Pancreas (tissue), 10 donors: ENCODE measurements at regions not wholly inside any gene's neighbourhood (a gene's known extent, or its start where the extent isn't known, plus 50 kb on each side); places are given as distances from the start of the nearest gene placed in this dataset.
A peak's percentile ranks its signal among the peaks of the same experiment; 100 is the strongest.

Source experiments
- ATAC-seq, 4 donors: fragments of 200-7000 bp; cut with Tn5 transposase; one replicate each; pipeline versions ENCODE4 v1.8.0 to v1.9.1; 2020; ENCODE audit warnings: mild to moderate bottlenecking in 4 of 4, moderate library complexity in 4 of 4
- DNase-seq, 6 donors: peaks; one replicate each; pipeline ENCODE4 v3.0.0-alpha.2; 2020
- FAIRE-seq: peaks from 2 replicates; lab custom pipeline; 2012; peaks lifted over from hg19 to GRCh38; lab: Jason Lieb, UNC
- H3K27ac ChIP-seq, 4 donors: fragments of 200-600 bp; sonication (generic); 1 replicate in 3 of 4; 2 replicates in 1 of 4; pipeline versions ENCODE4 v1.5.0 to v1.8.0; 2020
- H3K27me3 ChIP-seq, 4 donors: fragments of 200-600 bp; one replicate each; pipeline ENCODE4 v1.8.0; 2021
- H3K36me3 ChIP-seq, 3 donors: fragments of 200-600 bp; sonication (generic) in 1 of 3; one replicate each; pipeline versions ENCODE4 v1.5.0 to v1.8.0; 2020 to 2021
- H3K4me1 ChIP-seq, 3 donors: fragments of 200-600 bp; one replicate each; pipeline ENCODE4 v1.8.0; 2021
- H3K4me3 ChIP-seq, 4 donors: fragments of 200-600 bp; sonication (generic) in 2 of 4; one replicate each; pipeline versions ENCODE4 v1.5.0 to v1.8.0; 2020 to 2021
- H3K9me3 ChIP-seq, 4 donors: fragments of 200-600 bp; one replicate each; pipeline ENCODE4 v1.8.0; 2021
- WGBS, 2 donors: extraction: QIAGEN DNeasy Blood & Tissue Kit; methylation state at CpG; one replicate each; pipeline ENCODE4 v1.1.7; 2013; 5-methylcytosine and 5-hydroxymethylcytosine counted together
- intact Hi-C, 3 donors: fragments of 100-400 bp; cut with DNase I; formaldehyde crosslinking; loops; one replicate each; pipeline versions ENCODE4 v1.11.1 to v1.14.2; 2022
- TF ChIP-seq, protein P1 (sequence below), 4 donors: fragments of 200-600 bp; sonication (generic) in 3 of 4; IDR thresholded peaks; one replicate each; pipeline versions ENCODE4 v1.5.0 to v1.8.0; 2021; ENCODE audit warnings: antibody characterized with exemption in 4 of 4
- donor health status: healthy with polysubstance abuse.
- donor health status: DM: no; HTN: no; CAD: no; lungs with moderate emphysema.
- donor health status: DM: no; HTN: no; CAD: no.
- donor health status: control.
- donor health status: control.
- donor health status: Bipolar disorder and iron deficiency.
- donor health status: DM: yes; HTN: yes; CAD: no.
- donor health status: DM: no; HTN: no; CAD: no.
- donor health status: DM: no; HTN: no; CAD: no.
- donor health status: DM: yes; HTN: yes; CAD: no.

DNA sequence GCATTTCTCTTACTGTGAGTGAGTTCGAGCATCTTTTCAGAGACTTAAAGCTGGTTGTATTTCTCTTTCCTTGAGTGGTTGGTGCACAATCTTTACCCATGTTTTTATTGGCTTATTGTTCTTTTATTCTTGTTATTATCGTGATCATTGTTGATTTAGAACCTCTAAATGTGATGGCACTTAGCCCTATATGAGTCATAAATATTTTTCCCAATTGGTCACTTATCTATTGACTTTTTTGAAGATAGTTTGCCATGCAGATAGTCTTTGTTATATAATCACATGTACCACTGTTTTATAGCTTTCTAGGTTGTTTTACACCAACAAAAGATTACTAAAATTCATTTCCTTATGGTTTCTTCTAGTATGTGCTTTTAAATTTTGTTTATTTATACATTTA lies 70.6 kb upstream of the KCNK12 start:
- Histone ChIP-seq H3K27ac (no peak overlapping the region), H3K27me3 (no peaks in the 10 kb centered on the region), H3K4me3 (no peak overlapping the region), H3K36me3 (no peaks in the 10 kb centered on the region), H3K4me1 (no peaks in the 10 kb centered on the region), H3K9me3 (no peaks in the 10 kb centered on the region)
- intact Hi-C loops: no loop called here
- FAIRE-seq: no peak
- no peak for DNase-seq
- no peak for ATAC-seq
- TF ChIP-seq, protein P1, sequence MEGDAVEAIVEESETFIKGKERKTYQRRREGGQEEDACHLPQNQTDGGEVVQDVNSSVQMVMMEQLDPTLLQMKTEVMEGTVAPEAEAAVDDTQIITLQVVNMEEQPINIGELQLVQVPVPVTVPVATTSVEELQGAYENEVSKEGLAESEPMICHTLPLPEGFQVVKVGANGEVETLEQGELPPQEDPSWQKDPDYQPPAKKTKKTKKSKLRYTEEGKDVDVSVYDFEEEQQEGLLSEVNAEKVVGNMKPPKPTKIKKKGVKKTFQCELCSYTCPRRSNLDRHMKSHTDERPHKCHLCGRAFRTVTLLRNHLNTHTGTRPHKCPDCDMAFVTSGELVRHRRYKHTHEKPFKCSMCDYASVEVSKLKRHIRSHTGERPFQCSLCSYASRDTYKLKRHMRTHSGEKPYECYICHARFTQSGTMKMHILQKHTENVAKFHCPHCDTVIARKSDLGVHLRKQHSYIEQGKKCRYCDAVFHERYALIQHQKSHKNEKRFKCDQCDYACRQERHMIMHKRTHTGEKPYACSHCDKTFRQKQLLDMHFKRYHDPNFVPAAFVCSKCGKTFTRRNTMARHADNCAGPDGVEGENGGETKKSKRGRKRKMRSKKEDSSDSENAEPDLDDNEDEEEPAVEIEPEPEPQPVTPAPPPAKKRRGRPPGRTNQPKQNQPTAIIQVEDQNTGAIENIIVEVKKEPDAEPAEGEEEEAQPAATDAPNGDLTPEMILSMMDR (IDR thresholded peaks at IDR 0.05): no peak
- WGBS, 2 donors: 46 to 58% methylated on average over 2 of the region's 2 CpGs

DNA sequence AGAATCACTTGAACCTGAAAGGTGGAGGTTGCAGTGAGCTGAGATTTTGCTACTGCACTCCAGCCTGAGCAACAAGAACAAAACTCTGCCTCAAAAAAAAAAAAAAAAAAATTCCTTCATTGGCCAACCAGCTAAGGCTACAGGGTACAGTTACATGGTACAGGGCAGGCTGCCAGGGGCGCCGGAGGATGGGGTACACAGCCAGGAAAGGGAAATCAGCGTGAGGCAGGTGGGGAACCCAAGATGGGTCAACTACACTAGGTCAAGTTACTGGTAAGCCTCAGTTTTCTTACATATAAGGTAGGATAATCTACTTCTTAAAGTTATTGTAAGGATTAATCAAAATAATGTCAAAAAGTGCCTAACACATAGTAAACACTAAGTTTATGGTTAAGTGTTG lies 69.6 kb upstream of the KCNK12 start:
- H3K4me1 ChIP-seq: no peaks in the 10 kb centered on the region
- H3K4me3 ChIP-seq: no peak overlapping the region
- 69 to 83% methylated on average over 3 of the region's 3 CpGs for WGBS, 2 donors
- intact Hi-C loops: no loop called here
- no peak for FAIRE-seq
- H3K27me3 ChIP-seq: no peaks in the 10 kb centered on the region
- H3K9me3 ChIP-seq: no peaks in the 10 kb centered on the region
- H3K27ac ChIP-seq: no peak overlapping the region
- DNase-seq: no peak
- TF ChIP-seq, protein P1 (IDR thresholded peaks at IDR 0.05): no peak
- ATAC-seq: no peak
- no peaks in the 10 kb centered on the region for H3K36me3 ChIP-seq

DNA sequence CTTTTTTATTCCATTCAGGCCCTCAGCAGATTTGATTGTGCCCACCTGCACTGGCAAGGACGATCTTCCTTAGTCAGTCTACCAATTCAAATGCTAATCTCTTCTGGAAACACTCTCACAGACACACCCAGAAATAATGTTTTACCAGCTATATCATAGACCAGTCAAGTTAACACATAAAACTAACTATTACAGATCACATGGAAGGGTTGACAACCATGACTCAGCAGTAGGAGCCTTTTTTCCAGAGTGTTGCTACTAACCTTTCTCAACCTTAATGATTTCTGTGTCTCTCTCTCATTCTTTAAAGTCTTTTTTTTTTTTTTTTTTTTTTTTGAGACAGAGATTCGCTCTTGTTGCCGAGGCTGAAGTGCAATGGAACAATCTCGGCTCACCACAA lies 68.7 kb upstream of the KCNK12 start:
- 85 to 86% methylated on average over 4 of the region's 4 CpGs for WGBS, 2 donors
- Histone ChIP-seq H3K4me3 (no peak overlapping the region), H3K9me3 (no peaks in the 10 kb centered on the region), H3K27me3 (no peaks in the 10 kb centered on the region), H3K36me3 (no peaks in the 10 kb centered on the region), H3K27ac (no peak overlapping the region), H3K4me1 (no peaks in the 10 kb centered on the region)
- ATAC-seq (no peak), DNase-seq (no peak), FAIRE-seq (peak; percentile 34)
- intact Hi-C loops: no loop called here
- TF ChIP-seq, protein P1 (IDR thresholded peaks at IDR 0.05): no peak

DNA sequence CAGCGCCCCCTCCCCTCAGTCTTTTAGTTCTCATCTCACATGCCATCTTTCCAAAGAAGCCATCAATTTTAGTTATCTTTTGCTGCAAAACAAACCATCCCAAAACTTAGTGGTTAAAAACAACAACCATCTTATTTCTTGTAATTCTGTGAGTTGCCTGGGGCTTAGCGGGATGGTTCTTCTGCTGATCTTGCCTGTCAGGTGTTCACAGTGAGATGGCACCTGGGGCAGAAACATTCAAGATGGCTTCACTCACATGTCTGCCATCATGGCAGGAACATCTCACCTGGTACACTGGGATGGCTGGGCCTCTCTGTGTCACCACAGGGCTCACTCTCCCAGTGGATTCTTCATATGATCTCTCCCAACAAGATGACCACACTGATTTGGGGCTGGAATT lies 67.6 kb upstream of the KCNK12 start:
- WGBS, 2 donors: 85 to 88% methylated on average over 2 of the region's 2 CpGs
- TF ChIP-seq, protein P1 (IDR thresholded peaks at IDR 0.05): no peak
- Histone ChIP-seq H3K27me3 (no peaks in the 10 kb centered on the region), H3K27ac (no peak overlapping the region), H3K4me3 (no peak overlapping the region), H3K9me3 (no peaks in the 10 kb centered on the region), H3K4me1 (no peaks in the 10 kb centered on the region), H3K36me3 (no peaks in the 10 kb centered on the region)
- no peak for DNase-seq
- intact Hi-C loops: no loop called here
- no peak for ATAC-seq
- no peak for FAIRE-seq

DNA sequence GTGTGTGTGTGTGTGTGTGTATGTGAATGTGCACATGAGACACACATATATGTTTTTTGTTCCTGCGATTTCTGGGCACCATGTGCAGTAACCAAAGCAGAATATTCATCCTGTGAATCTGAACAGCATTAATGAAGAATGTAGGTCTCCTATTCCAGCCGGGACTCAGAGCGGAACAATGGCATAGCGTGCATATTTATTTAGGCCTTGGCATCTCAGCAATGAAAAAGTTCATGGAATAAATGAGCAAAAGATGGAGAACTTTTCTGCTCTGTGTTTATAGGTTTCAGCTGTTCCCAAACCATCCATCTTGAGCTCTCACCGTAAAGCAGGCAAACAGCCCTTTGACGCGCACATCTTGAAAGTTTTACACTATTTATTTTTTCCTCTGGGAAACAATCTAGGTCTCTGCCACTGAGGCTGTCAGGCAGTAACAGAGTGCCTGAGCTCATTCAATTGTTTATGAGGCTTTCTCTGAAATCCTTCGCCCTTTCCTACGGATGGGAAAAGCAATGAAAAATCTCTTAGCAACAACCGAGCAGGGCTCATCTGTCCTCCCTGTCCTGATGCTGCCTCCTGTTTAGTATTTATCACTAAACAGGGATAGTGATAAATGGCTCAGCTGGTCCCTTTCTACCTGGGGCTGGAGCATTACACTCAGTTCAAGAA lies 65.9 kb upstream of the KCNK12 start:
- Histone ChIP-seq H3K27ac (no peak overlapping the region), H3K4me1 (no peaks in the 10 kb centered on the region), H3K4me3 (no peak overlapping the region), H3K27me3 (no peaks in the 10 kb centered on the region), H3K9me3 (no peaks in the 10 kb centered on the region), H3K36me3 (no peaks in the 10 kb centered on the region)
- 68 to 77% methylated on average over 10 of the region's 10 CpGs for WGBS, 2 donors
- ATAC-seq (no peak), FAIRE-seq (no peak), DNase-seq (no peak)
- intact Hi-C loops: no loop called here
- TF ChIP-seq, protein P1 (IDR thresholded peaks at IDR 0.05): no peak
